Mesenchymal stem cell (in vitro differentiated cells and primary cell): ENCODE measurements at regions not wholly inside any gene's neighbourhood (a gene's known extent, or its start where the extent isn't known, plus 50 kb on each side); places are given as distances from the start of the nearest gene placed in this dataset.

Experiments
- DNase-seq: peaks from one replicate; pipeline ENCODE4 v3.0.0-alpha.2; 2013
- H2AFZ ChIP-seq: one replicate; pipeline ENCODE4 v1.6.1; 2013; ENCODE audit warnings: low read depth, mild to moderate bottlenecking, control low read depth, inconsistent platforms, low read length, moderate library complexity
- H2AK5ac ChIP-seq: 2 replicates; pipeline ENCODE4 v1.6.1; 2013; ENCODE audit warnings: low read length, moderate library complexity, mild to moderate bottlenecking, inconsistent platforms; ENCODE audit not compliant: severe bottlenecking
- H2BK120ac ChIP-seq: one replicate; pipeline ENCODE4 v1.6.1; 2013; ENCODE audit warnings: low read depth, mild to moderate bottlenecking, inconsistent platforms, low read length, moderate library complexity
- H2BK12ac ChIP-seq, 2 experiments: one replicate each; pipeline ENCODE4 v1.6.1; 2013; ENCODE audit warnings: inconsistent platforms in 2 of 2, low read length in 2 of 2, mild to moderate bottlenecking in 2 of 2, moderate library complexity in 2 of 2, control low read depth in 1 of 2
- H2BK15ac ChIP-seq: one replicate; pipeline ENCODE4 v1.6.1; 2013; ENCODE audit warnings: mild to moderate bottlenecking, low read depth, inconsistent platforms; ENCODE audit not compliant: poor library complexity, severe bottlenecking
- H2BK5ac ChIP-seq: 2 replicates; pipeline ENCODE4 v1.6.1; 2013; ENCODE audit warnings: low read depth, mild to moderate bottlenecking, low read length, control low read depth, inconsistent platforms; ENCODE audit not compliant: poor library complexity, severe bottlenecking
- H3K14ac ChIP-seq, 2 experiments: one replicate each; pipeline ENCODE4 v1.6.1; 2013; ENCODE audit warnings: inconsistent platforms in 2 of 2, low read length in 2 of 2, control low read depth in 1 of 2, mild to moderate bottlenecking in 1 of 2, moderate library complexity in 1 of 2
- H3K18ac ChIP-seq, 2 experiments: one replicate each; pipeline ENCODE4 v1.6.1; 2013; ENCODE audit warnings: inconsistent platforms in 2 of 2, low read length in 2 of 2, control low read depth in 1 of 2, low read depth in 1 of 2, mild to moderate bottlenecking in 1 of 2
- H3K23ac ChIP-seq, 2 experiments: one replicate each; pipeline ENCODE4 v1.6.1; 2013; ENCODE audit warnings: inconsistent platforms in 2 of 2, low read length in 2 of 2, mild to moderate bottlenecking in 2 of 2, moderate library complexity in 2 of 2, control low read depth in 1 of 2
- H3K27ac ChIP-seq: 2 replicates; pipeline ENCODE4 v1.5.1; 2013; ENCODE audit warnings: mild to moderate bottlenecking, moderate library complexity, low read length, control low read depth, inconsistent platforms; ENCODE audit not compliant: poor library complexity, severe bottlenecking
- H3K27me3 ChIP-seq, 2 experiments: 2 replicates each; pipeline versions ENCODE4 v1.6.1 to v1.7.0; 2013; ENCODE audit warnings: low read length in 2 of 2, mild to moderate bottlenecking in 2 of 2, moderate library complexity in 2 of 2, control low read depth in 1 of 2, inconsistent platforms in 1 of 2; ENCODE audit not compliant: control insufficient read depth in 1 of 2, insufficient read depth in 1 of 2
- H3K36me3 ChIP-seq, 2 experiments: 2 replicates each; pipeline versions ENCODE4 v1.6.1 to v1.7.0; 2013; ENCODE audit warnings: low read length in 2 of 2, control low read depth in 1 of 2, inconsistent platforms in 1 of 2, low read depth in 1 of 2, mild to moderate bottlenecking in 1 of 2; ENCODE audit not compliant: insufficient read depth in 2 of 2, control insufficient read depth in 1 of 2
- H3K4ac ChIP-seq, 2 experiments: one replicate each; pipeline ENCODE4 v1.6.1; 2013; ENCODE audit warnings: inconsistent platforms in 2 of 2, low read length in 2 of 2, mild to moderate bottlenecking in 2 of 2, moderate library complexity in 2 of 2, control low read depth in 1 of 2, low read depth in 1 of 2
- H3K4me1 ChIP-seq: 2 replicates; pipeline ENCODE4 v1.6.1; 2013; ENCODE audit warnings: low read depth, low read length, control low read depth; ENCODE audit not compliant: control insufficient read depth, insufficient read depth
- H3K4me2 ChIP-seq: 2 replicates; pipeline ENCODE4 v1.6.1; 2013; ENCODE audit warnings: low read length, mild to moderate bottlenecking, inconsistent platforms; ENCODE audit not compliant: poor library complexity, severe bottlenecking
- H3K4me3 ChIP-seq, 2 experiments: 2 replicates each; pipeline versions ENCODE4 v1.5.1 to v1.7.0; 2013; ENCODE audit warnings: low read length in 2 of 2, mild to moderate bottlenecking in 2 of 2, control low read depth in 1 of 2, low read depth in 1 of 2; ENCODE audit not compliant: insufficient read depth in 1 of 2
- H3K79me1 ChIP-seq: replicated peaks from 2 replicates; pipeline ENCODE4 v1.6.1; 2013; ENCODE audit warnings: mild to moderate bottlenecking, control low read depth, low read length, inconsistent platforms; ENCODE audit not compliant: poor library complexity, severe bottlenecking
- H3K9ac ChIP-seq: 2 replicates; pipeline ENCODE4 v1.7.0; 2013; ENCODE audit warnings: mild to moderate bottlenecking, low read length, moderate library complexity
- H3K9me3 ChIP-seq: 2 replicates; pipeline ENCODE4 v1.7.0; 2013; ENCODE audit warnings: mild to moderate bottlenecking, low read length; ENCODE audit not compliant: control insufficient read depth
- H4K8ac ChIP-seq: one replicate; pipeline ENCODE4 v1.6.1; 2013; ENCODE audit warnings: inconsistent platforms, mild to moderate bottlenecking, low read length, moderate library complexity
- H4K91ac ChIP-seq: one replicate; pipeline ENCODE4 v1.6.1; 2013; ENCODE audit warnings: mild to moderate bottlenecking, low read length, inconsistent platforms
- WGBS: methylation state at CpG from one replicate; pipeline ENCODE4 v1.1.7; 2013; ENCODE audit warnings: mixed read lengths; 5-methylcytosine and 5-hydroxymethylcytosine counted together

- Histone ChIP-seq H3K14ac (no peak overlapping the region), H2BK12ac (no peak overlapping the region), H4K91ac (no peak overlapping the region), H3K4me2 (no peak overlapping the region), H4K8ac (no peak overlapping the region), H2AK5ac (no peak overlapping the region), H3K9ac (no peak overlapping the region), H3K18ac (no peak overlapping the region), H2BK15ac (no peak overlapping the region), H2BK120ac (no peak overlapping the region), H3K27me3 (no peaks in the 10 kb centered on the region), H3K79me1 (no peaks in the 10 kb centered on the region), H3K36me3 (no peaks in the 10 kb centered on the region), H3K27ac (no peak overlapping the region), H3K4me1 (no peaks in the 10 kb centered on the region), H2BK5ac (no peak overlapping the region), H3K4me3 (no peak overlapping the region), H3K9me3 (no peaks in the 10 kb centered on the region), H3K23ac (no peak overlapping the region), H3K4ac (no peak overlapping the region), H2AFZ (no peak overlapping the region)
- no peak for DNase-seq
- WGBS = 85% methylated on average over 4 of the region's 5 CpGs
Measured at GRCh38 chr3:22106213-22106896, 355.3 kb upstream of the ZNF385D start.

- Histone ChIP-seq H3K27me3 (no peaks in the 10 kb centered on the region), H3K27ac (no peak overlapping the region), H3K4me1 (no peaks in the 10 kb centered on the region), H2BK120ac (no peak overlapping the region), H3K18ac (no peak overlapping the region), H3K14ac (no peak overlapping the region), H3K23ac (no peak overlapping the region), H3K4ac (no peak overlapping the region), H2BK12ac (no peak overlapping the region), H2AK5ac (no peak overlapping the region), H2AFZ (no peak overlapping the region), H3K79me1 (no peaks in the 10 kb centered on the region), H4K8ac (no peak overlapping the region), H3K4me2 (no peak overlapping the region), H3K9ac (no peak overlapping the region), H3K9me3 (no peaks in the 10 kb centered on the region), H2BK15ac (no peak overlapping the region), H3K36me3 (no peaks in the 10 kb centered on the region), H4K91ac (no peak overlapping the region), H2BK5ac (no peak overlapping the region), H3K4me3 (no peak overlapping the region)
- WGBS = 88% methylated on average over 5 of the region's 5 CpGs
- DNase-seq = no peak
Measured at GRCh38 chr3:22111226-22111625, 360.2 kb upstream of the ZNF385D start.

GRCh38 chr3:22113453-22113852, 362.4 kb upstream of the ZNF385D start:
- Histone ChIP-seq H2BK15ac (no peak overlapping the region), H3K27me3 (no peaks in the 10 kb centered on the region), H4K91ac (no peak overlapping the region), H2AK5ac (no peak overlapping the region), H3K36me3 (no peaks in the 10 kb centered on the region), H3K4me3 (no peak overlapping the region), H3K79me1 (no peaks in the 10 kb centered on the region), H2BK12ac (no peak overlapping the region), H3K9me3 (no peaks in the 10 kb centered on the region), H2AFZ (no peak overlapping the region), H3K23ac (no peak overlapping the region), H3K4me1 (no peaks in the 10 kb centered on the region), H3K14ac (no peak overlapping the region), H4K8ac (no peak overlapping the region), H3K9ac (no peak overlapping the region), H3K27ac (no peak overlapping the region), H3K4ac (no peak overlapping the region), H2BK5ac (no peak overlapping the region), H3K18ac (no peak overlapping the region), H3K4me2 (no peak overlapping the region), H2BK120ac (no peak overlapping the region)
- DNase-seq = no peak
- 67% methylated on average over 1 of the region's 3 CpGs for WGBS

GRCh38 chr3:22115581-22115980, 364.6 kb upstream of the ZNF385D start:
- Histone ChIP-seq H2AFZ (no peak overlapping the region), H3K4me3 (no peak overlapping the region), H2AK5ac (no peak overlapping the region), H3K4ac (no peak overlapping the region), H3K79me1 (no peaks in the 10 kb centered on the region), H3K27ac (no peak overlapping the region), H4K91ac (no peak overlapping the region), H2BK12ac (no peak overlapping the region), H3K23ac (no peak overlapping the region), H3K36me3 (no peaks in the 10 kb centered on the region), H2BK120ac (no peak overlapping the region), H3K9me3 (no peaks in the 10 kb centered on the region), H3K9ac (no peak overlapping the region), H3K4me1 (no peaks in the 10 kb centered on the region), H3K27me3 (no peaks in the 10 kb centered on the region), H4K8ac (no peak overlapping the region), H2BK15ac (no peak overlapping the region), H3K14ac (no peak overlapping the region), H3K4me2 (peak overlapping the region; percentile 56), H2BK5ac (no peak overlapping the region), H3K18ac (no peak overlapping the region)
- DNase-seq = no peak
- WGBS = 83% methylated on average over 4 of the region's 4 CpGs
